ENCODE measurements at regions not wholly inside any gene's neighbourhood (a gene's known extent, or its start where the extent isn't known, plus 50 kb on each side); places are given as distances from the start of the nearest gene placed in this dataset.

DNA sequence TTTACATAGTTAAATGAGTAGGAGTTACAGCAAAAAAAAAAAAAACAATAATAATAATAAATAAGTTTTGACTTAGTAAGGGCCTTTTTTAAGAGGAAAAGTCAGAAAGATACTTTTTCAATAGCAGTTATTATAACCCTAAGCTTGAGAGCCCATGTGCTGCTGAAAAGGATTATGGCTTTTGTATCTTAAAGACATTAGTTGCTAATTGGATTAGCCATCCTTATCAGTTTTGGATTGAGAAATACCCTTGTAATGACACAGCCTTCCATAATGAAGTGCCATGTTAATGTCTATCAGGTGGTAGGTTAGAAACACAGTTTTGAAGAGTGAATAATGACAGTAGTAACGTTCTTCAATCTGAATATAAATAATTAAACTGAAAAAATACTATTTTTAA is 554.0 kb downstream of the RIT2 start:
- no peak for DNase-seq

DNA sequence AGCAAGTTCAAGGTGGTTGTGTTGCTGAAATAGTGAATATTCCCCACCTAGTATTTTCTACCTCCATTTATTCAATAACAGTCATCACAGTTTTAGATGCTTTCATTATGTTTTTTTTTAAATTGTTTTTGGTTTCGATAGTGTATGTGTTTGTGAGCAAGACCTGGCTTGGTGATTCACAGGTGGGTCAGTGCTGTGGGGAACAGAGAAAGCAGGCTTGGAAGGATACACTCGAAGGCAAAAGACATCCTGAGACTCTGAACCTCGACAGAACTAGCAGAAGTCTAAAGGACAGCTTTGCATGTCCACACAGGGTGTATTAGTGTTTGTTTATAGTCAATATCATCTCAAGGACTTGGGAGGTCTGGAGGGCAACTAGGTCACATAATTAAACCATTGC is 551.5 kb downstream of the RIT2 start:
- no peak for DNase-seq

GRCh38 chr18:42564761-42565160 is 550.7 kb downstream of the RIT2 start:
- no peak for DNase-seq

- DNase-seq = no peak
Measured at GRCh38 chr18:42568773-42569172, 546.7 kb downstream of the RIT2 start.

- no peak for DNase-seq
Measured at GRCh38 chr18:42574871-42575270, 540.6 kb downstream of the RIT2 start.

- no peak for DNase-seq
Measured at GRCh38 chr18:42576124-42576523, 539.4 kb downstream of the RIT2 start.

- DNase-seq = no peak
Measured at GRCh38 chr18:42578792-42579191, 536.7 kb downstream of the RIT2 start.

- DNase-seq = no peak
Measured at GRCh38 chr18:42582266-42582665, 533.2 kb downstream of the RIT2 start.

DNA sequence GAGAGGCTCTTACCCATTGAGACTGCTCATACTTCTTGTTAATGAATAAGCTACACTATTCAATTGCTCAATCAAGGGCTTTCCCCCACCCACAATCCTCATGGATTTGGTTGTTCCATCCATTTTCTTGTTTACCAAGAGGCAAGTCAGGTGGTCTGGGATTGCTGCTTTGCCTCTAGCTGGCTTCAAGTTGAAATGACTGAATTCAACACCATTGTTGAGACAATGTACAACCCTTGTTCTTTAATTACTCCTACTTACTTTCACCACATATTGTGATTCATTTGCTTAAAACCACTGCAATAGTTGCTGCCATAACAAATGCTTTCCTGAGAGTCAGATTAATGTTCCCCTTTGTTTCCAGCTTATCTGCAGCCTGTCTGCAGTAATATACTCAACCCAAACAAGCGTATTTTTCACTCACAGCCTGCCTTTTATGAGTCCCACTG is 532.2 kb downstream of the RIT2 start:
- no peak for DNase-seq

GRCh38 chr18:42586601-42587000 is 528.9 kb downstream of the RIT2 start:
- DNase-seq = no peak

DNA sequence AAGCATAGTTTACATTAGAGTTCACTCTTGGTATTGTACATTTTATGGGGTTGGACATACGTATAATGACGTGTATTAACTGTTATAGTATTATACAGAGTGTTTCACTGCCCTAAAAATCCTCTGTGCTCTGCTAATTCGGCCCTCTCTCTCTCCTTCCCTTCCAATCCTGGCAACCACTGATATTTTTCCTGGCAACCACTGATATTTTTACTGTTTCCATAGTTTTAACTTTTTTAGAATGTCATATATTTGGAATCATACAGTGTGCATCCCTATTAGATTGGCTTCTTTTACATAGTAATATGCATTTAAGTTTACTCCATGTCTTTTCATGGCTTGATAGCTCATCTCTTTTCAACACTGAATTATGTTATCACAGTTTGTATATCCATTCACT is 526.7 kb downstream of the RIT2 start:
- no peak for DNase-seq

DNA sequence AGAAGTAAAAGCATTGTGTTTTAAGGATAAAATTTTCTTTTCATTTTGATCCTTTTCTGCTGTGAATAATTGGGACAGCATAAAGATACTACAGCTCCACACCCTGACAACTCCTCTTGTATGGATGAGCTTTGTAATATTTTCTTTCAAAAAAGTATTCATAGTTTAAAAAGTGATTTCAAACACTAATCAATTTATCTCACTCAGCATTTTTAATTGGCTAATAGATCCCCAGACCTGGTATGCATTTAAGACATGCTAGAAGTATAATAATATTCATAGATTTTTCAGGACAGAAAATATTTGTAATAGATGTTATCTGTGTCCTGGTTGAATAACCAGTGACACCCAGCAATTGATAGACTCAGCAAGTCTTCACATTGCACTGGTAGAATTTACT is 510.7 kb downstream of the RIT2 start:
- no peak for DNase-seq

DNA sequence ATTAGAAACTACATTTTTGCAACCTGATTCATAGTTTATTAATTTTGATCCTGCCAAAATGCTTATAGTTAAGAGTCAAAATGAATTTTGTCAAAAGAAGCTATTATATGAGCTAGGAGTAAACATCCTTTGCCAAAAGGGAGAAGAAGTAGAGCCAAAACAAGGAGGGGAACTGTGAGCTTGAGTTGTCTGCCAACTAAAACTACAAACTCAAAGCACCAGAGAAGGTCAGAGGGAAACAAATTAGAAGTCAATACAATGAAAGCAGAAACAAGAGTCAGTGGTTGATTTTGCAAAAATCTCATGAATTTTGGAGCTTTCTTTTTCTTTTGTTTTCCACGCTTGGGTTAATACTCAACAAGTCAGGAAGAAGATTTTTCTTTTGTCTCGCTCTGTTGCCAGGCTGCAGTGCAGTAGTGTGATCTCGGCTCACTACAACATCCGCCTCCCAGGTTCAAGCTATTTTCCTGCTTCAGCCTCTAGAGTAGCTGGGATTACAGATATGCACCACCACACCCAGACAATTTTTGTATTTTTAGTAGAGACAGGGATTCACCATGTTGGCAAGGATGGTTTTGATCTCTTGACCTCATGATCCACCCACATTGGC is 508.5 kb downstream of the RIT2 start:
- no peak for DNase-seq

DNA sequence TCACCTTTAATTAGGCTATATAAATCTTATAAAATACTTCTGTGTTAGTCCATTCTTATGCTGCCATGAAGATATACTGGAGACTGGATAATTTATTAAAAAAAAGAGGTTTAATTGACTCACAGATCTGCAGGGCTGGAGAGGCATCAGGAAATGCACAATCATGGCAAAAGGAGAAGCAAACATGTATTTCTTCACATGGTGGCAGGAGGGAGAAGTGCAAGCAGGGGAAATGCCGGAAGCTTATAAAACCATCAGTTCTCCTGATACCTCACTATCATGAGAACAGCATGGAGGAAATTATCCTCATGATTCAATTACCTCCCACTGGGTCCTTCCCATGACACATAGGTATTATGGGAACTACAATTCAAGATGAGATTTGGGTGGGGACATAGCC is 504.4 kb downstream of the RIT2 start:
- no peak for DNase-seq

DNA sequence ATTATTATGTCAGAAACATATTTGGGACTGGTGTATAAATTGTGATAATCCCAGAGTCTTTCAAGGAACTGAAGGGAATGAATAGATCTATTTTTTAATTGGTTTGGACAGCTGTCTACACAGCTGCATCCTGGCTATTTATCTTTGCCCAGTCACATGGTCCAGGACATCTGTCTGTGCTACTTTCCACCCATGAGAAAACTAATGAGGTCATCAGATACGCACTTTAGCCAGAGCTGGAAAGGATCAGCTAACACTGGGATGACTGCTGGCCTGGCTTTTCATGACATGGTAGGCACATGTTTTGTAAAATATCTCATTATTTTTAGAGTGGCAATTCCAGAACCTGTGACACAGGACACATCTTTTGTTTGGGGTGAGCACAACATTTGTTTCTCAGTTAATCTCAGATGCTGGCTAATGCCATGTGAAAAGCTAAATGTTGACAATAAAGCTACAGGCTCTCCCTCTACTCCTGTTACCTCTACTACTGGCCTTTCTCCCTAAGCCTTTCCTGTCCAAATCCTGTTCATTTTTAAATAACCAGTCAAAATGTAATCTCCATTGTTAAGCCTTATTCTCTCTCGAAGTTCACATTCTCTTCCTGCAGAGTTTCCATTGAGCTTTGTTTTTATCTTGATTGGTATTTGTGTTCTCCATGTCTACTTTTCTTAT is 500.7 kb downstream of the RIT2 start:
- DNase-seq = no peak

- DNase-seq = no peak
Measured at GRCh38 chr18:42617221-42617620, 498.3 kb downstream of the RIT2 start.

DNA sequence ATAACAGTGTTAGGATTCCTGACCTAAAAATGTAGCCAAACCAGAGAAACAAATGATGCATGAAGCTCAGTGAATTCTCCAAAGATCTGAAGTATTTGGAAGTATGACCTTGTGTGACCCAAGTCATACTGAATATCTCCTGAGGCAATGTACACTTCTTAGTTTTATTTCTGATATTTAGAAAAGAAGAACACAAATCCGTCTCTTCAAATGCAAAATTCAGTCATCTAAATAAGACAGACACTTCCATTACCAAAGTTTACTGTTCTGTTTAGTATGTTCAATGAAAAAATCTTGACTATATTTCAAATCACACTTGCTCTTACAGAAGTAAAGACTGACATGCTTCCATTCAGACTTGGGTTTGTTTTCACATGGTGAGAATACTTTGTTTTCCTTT is 495.7 kb downstream of the RIT2 start:
- DNase-seq = no peak

GRCh38 chr18:42620657-42621056 is 494.8 kb downstream of the RIT2 start:
- DNase-seq = no peak

- DNase-seq = no peak
Measured at GRCh38 chr18:42623935-42624334, 491.6 kb downstream of the RIT2 start.

DNA sequence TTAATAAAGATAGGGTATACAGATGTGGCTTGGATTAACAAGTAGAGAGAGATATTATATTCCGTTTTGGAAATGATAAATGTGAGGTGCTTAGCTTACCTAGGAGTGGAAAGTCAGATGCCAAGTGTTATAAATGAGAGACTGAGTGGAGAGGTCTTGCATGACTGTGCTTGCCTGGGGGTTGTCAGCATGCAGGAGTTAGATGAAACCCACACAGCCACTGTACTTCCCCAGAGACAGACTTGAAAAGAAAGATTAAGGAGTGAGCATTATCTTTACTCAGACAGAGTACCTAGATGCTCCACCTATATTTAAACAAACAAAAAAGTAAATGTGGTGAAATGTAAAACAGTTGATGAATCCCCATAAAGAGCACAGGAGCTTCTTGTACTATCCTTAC is 482.7 kb downstream of the RIT2 start:
- no peak for DNase-seq

GRCh38 chr18:42635378-42636048 is 480.0 kb downstream of the RIT2 start:
- DNase-seq = no peak

GRCh38 chr18:42636309-42636708 is 479.2 kb downstream of the RIT2 start:
- no peak for DNase-seq

DNA sequence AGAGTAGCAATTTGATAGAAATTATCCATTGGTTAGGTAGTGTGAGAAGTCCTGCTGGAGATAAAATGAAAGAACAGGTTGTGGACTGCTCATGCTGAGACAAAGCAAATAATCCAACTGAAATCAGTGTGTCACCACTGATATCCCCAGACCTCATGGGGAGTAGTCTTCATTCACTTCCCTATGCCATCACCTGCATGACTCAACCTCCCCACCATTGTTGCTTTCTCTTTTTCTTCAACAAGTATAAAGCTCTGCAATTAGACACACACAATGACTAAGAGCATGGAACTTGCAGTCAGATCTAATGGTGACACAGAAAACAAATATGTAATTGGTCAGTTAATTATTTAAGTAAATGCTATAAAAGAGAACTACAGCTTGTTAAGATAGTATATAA is 475.3 kb downstream of the RIT2 start:
- DNase-seq = no peak

- DNase-seq = no peak
Measured at GRCh38 chr18:42641996-42642395, 473.5 kb downstream of the RIT2 start.

GRCh38 chr18:42644729-42645131 is 470.8 kb downstream of the RIT2 start:
- DNase-seq = no peak

Measured in activated CD4-positive, alpha-beta T cell treated with anti-CD3 and anti-CD28 coated beads, Interleukin-10, Interleukin-2, amounts not matched to agents 100 ng/mL and 50 ng/mL, durations not matched to agents 16 hours and 8 hours (primary cell).